Chondrocyte (in vitro differentiated cells): ENCODE measurements at regions not wholly inside any gene's neighbourhood (a gene's known extent, or its start where the extent isn't known, plus 50 kb on each side); places are given as distances from the start of the nearest gene placed in this dataset.
A peak's percentile ranks its signal among the peaks of the same experiment; 100 is the strongest.

Experiments
- DNase-seq: peaks from one replicate; pipeline ENCODE4 v3.0.0; 2021; ENCODE audit warnings: mixed read lengths, low spot score
- H3K27ac Mint-ChIP-seq: one replicate; pipeline ENCODE4 v1.8.0; 2021; ENCODE audit warnings: mild to moderate bottlenecking, moderate library complexity, mixed read lengths; ENCODE audit not compliant: unreplicated experiment
- H3K27me3 Mint-ChIP-seq: 2 replicates; pipeline ENCODE4 v1.8.0; 2021; ENCODE audit warnings: low read depth, mixed read lengths
- H3K36me3 Mint-ChIP-seq: 2 replicates; pipeline ENCODE4 v1.8.0; 2021; ENCODE audit warnings: low read depth, mixed read lengths
- H3K4me1 Mint-ChIP-seq: 2 replicates; pipeline ENCODE4 v1.8.0; 2021; ENCODE audit warnings: low read depth, mild to moderate bottlenecking, mixed read lengths
- H3K4me3 Mint-ChIP-seq: one replicate; pipeline ENCODE4 v1.8.0; 2021; ENCODE audit warnings: mild to moderate bottlenecking, moderate library complexity, mixed read lengths; ENCODE audit not compliant: unreplicated experiment
- H3K9me3 Mint-ChIP-seq: 2 replicates; pipeline ENCODE4 v1.8.0; 2021; ENCODE audit warnings: low read depth, mixed read lengths
- CTCF ChIP-seq: fragments of 200-600 bp; sonication (generic); IDR thresholded peaks from 2 replicates; pipeline ENCODE4 v1.5.0; 2021; ENCODE audit warnings: antibody characterized with exemption, mild to moderate bottlenecking, moderate library complexity

GRCh38 chr7:142413280-142414000 is 155.6 kb upstream of the PRSS58 start:
- H3K36me3 Mint-ChIP-seq = no peaks in the 10 kb centered on the region
- H3K27me3 Mint-ChIP-seq = peaks cover 3% of the 10 kb centered on the region
- H3K27ac Mint-ChIP-seq = no peak overlapping the region
- no peaks in the 10 kb centered on the region for H3K4me1 Mint-ChIP-seq
- no peak overlapping the region for H3K4me3 Mint-ChIP-seq
- H3K9me3 Mint-ChIP-seq = no peaks in the 10 kb centered on the region
- no peak for DNase-seq
- no peak for TF ChIP-seq CTCF

DNA sequence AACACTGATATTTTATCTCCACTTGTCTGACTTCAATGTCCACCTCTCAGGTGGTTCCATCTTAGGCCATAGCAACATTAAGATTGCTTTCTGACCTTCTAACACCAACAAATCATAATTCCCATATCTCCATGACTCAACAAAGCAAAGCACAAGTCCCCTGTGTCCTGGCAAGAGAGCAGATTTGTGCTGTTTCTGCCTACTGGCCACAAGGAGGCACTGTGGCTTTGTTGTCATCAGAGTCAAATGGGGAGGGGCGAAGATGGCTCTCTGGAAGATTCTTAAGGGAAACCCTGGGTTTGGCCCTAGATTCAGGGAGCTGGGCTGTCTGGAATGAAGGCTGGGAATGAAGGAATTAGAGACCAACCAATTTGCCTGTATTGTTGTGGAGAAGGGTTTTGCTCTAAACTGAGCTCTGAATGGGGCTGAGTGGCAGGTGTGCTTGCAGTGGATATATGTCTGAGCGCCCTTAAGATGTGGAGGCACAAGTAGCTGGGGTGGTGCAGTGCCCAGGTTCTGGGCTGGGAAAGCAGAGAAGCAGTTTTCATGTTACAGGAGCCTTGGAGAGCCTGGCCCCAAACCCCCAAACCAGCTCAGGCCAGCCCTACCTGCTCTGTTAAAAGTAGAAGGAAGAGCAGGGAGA is 154.8 kb upstream of the PRSS58 start:
- H3K4me1 Mint-ChIP-seq = no peaks in the 10 kb centered on the region
- no peak overlapping the region for H3K27ac Mint-ChIP-seq
- TF ChIP-seq CTCF = peak; percentile 81
- H3K9me3 Mint-ChIP-seq = no peaks in the 10 kb centered on the region
- no peaks in the 10 kb centered on the region for H3K36me3 Mint-ChIP-seq
- H3K27me3 Mint-ChIP-seq = peaks cover 3% of the 10 kb centered on the region
- H3K4me3 Mint-ChIP-seq = no peak overlapping the region
- no peak for DNase-seq

DNA sequence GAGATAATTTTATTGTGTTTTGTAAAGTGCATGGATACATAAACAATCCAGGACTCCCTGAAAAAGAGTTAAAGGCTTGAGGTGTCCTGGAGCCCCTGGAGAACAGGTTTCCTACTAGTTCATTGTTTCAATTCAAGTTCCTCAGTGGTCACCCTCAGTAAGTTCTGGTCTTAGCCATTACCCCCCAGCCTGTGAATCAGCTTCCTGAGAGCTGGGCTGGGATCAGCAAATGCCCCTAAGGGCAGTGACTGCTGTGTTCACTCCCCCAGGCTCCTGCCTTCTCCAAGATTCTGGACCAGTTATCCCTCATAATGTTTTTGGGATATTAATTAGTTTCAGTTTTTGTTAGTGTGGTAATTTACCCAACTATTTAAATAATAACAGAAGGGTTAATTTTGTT is 151.6 kb upstream of the PRSS58 start:
- Mint-ChIP-seq H3K4me1 (no peaks in the 10 kb centered on the region), H3K36me3 (no peaks in the 10 kb centered on the region), H3K27me3 (peaks cover 5% of the 10 kb centered on the region), H3K9me3 (no peaks in the 10 kb centered on the region), H3K4me3 (no peak overlapping the region), H3K27ac (no peak overlapping the region)
- TF ChIP-seq CTCF = no peak
- DNase-seq = no peak

DNA sequence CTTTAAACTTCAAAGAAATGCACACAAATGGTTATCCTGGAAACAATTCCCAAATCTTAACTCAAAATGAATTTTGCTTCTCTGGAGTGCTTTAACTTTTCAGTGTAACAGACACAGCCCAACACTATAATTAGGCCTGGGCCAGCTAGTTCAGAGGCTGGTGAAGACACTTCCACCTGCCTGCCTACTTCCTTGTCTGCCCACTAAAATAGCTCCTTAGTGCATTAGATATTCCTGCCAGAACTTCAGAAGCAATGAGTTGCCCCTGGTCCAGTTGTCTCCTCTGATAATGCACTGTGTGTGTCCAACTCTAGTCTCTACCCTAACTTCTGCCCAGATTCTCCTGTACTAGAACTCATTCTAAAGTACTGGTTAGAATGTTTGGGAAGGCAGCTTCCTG is 150.9 kb upstream of the PRSS58 start:
- no peak overlapping the region for H3K4me3 Mint-ChIP-seq
- no peak for TF ChIP-seq CTCF

DNA sequence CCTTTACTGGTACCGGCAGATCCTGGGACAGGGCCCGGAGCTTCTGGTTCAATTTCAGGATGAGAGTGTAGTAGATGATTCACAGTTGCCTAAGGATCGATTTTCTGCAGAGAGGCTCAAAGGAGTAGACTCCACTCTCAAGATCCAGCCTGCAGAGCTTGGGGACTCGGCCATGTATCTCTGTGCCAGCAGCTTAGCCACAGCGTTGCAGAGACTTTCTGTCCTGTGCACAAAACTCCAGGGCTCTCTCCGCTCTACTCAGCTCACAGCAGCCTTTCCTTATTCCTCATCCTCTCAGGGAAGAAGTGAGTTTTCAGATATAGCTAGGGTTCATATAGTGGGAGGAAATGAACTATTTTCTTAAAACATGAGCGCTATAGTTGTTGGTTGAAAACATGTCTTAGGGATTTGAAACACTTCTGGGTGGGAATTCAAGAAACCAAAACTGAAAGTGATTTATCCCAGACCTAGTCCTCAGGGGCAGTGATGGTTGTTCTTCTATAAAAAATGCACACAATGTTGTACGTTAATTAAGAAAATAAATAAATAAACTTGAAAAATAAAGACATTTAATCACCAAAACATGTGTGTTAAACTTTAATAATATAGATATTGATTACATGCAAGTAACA is 150.2 kb upstream of the PRSS58 start:
- Mint-ChIP-seq H3K4me1 (no peaks in the 10 kb centered on the region), H3K9me3 (no peaks in the 10 kb centered on the region), H3K27me3 (peaks cover 14% of the 10 kb centered on the region), H3K27ac (no peak overlapping the region), H3K36me3 (no peaks in the 10 kb centered on the region), H3K4me3 (no peak overlapping the region)
- no peak for TF ChIP-seq CTCF
- DNase-seq = no peak

More for the DNA sequence above, 150.9 kb upstream of the PRSS58 start:
- peaks cover 9% of the 10 kb centered on the region for H3K27me3 Mint-ChIP-seq
- no peak for DNase-seq
- H3K4me1 Mint-ChIP-seq = no peaks in the 10 kb centered on the region
- no peak overlapping the region for H3K27ac Mint-ChIP-seq
- H3K36me3 Mint-ChIP-seq = no peaks in the 10 kb centered on the region
- no peaks in the 10 kb centered on the region for H3K9me3 Mint-ChIP-seq
